ENCODE measurements at regions not wholly inside any gene's neighbourhood (a gene's known extent, or its start where the extent isn't known, plus 50 kb on each side); places are given as distances from the start of the nearest gene placed in this dataset.

- no peak for DNase-seq
Measured at GRCh38 chr6:146990821-146991798, 213.1 kb upstream of the STXBP5 start.

GRCh38 chr6:146997062-146997461 is 207.2 kb upstream of the STXBP5 start:
- DNase-seq = no peak

GRCh38 chr6:146999766-147000165 is 204.5 kb upstream of the STXBP5 start:
- no peak for DNase-seq

- no peak for DNase-seq
Measured at GRCh38 chr6:147000545-147001488, 203.4 kb upstream of the STXBP5 start.

GRCh38 chr6:147001621-147002020 is 202.6 kb upstream of the STXBP5 start:
- no peak for DNase-seq

GRCh38 chr6:147003186-147003585 is 201.0 kb upstream of the STXBP5 start:
- no peak for DNase-seq

- no peak for DNase-seq
Measured at GRCh38 chr6:147005499-147005898, 198.7 kb upstream of the STXBP5 start.

GRCh38 chr6:147007441-147007840 is 196.8 kb upstream of the STXBP5 start:
- no peak for DNase-seq

GRCh38 chr6:147009358-147009757 is 194.9 kb upstream of the STXBP5 start:
- DNase-seq = no peak

GRCh38 chr6:147015674-147016073 is 188.5 kb upstream of the STXBP5 start:
- no peak for DNase-seq

- DNase-seq = no peak
Measured at GRCh38 chr6:147016440-147016839, 187.8 kb upstream of the STXBP5 start.

GRCh38 chr6:147017153-147017552 is 187.1 kb upstream of the STXBP5 start:
- no peak for DNase-seq

- no peak for DNase-seq
Measured at GRCh38 chr6:147019001-147019400, 185.2 kb upstream of the STXBP5 start.

GRCh38 chr6:147022041-147022440 is 182.2 kb upstream of the STXBP5 start:
- DNase-seq = no peak

- no peak for DNase-seq
Measured at GRCh38 chr6:147023148-147023547, 181.1 kb upstream of the STXBP5 start.

GRCh38 chr6:147023581-147023980 is 180.6 kb upstream of the STXBP5 start:
- no peak for DNase-seq

- no peak for DNase-seq
Measured at GRCh38 chr6:147029923-147030322, 174.3 kb upstream of the STXBP5 start.

- DNase-seq = no peak
Measured at GRCh38 chr6:147033267-147033666, 170.9 kb upstream of the STXBP5 start.

GRCh38 chr6:147035886-147036285 is 168.3 kb upstream of the STXBP5 start:
- no peak for DNase-seq

GRCh38 chr6:147037881-147038280 is 166.3 kb upstream of the STXBP5 start:
- DNase-seq = no peak

- DNase-seq = no peak
Measured at GRCh38 chr6:147040121-147040910, 163.9 kb upstream of the STXBP5 start.

GRCh38 chr6:147042679-147043078 is 161.5 kb upstream of the STXBP5 start:
- no peak for DNase-seq

- DNase-seq = no peak
Measured at GRCh38 chr6:147043994-147044477, 160.2 kb upstream of the STXBP5 start.

All from NCI-H526 treated with DMSO at 0.1 percent for 48 hours (cell line).